ENCODE measurements at regions not wholly inside any gene's neighbourhood (a gene's known extent, or its start where the extent isn't known, plus 50 kb on each side); places are given as distances from the start of the nearest gene placed in this dataset.
"Not testable (repeated sequence)": the region's sequence is repeated elsewhere in the genome, so short reads cannot be mapped to it uniquely, and the experiment has no call there.

DNA sequence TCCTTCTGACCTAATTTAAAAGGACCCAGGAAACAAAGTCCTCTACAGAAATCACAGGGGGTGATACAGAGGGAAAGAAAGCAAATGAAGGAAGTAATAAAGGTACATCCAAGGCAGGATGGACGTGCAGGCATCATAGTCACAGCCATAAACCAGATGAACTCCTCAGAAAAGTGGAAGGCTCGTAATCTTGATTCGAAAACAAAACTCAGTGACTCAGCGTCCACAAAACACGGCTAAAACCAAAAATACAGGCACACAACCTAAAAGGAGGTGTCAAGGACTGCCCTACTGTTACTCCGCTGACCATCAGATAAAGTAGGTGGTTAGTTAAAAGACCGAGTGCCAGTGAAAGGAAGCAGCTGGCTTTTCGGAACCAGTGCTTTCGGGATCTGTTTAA, 81.5 kb downstream of the TRIM69 start:
- DNase-seq, result not testable (repeated sequence)

DNA sequence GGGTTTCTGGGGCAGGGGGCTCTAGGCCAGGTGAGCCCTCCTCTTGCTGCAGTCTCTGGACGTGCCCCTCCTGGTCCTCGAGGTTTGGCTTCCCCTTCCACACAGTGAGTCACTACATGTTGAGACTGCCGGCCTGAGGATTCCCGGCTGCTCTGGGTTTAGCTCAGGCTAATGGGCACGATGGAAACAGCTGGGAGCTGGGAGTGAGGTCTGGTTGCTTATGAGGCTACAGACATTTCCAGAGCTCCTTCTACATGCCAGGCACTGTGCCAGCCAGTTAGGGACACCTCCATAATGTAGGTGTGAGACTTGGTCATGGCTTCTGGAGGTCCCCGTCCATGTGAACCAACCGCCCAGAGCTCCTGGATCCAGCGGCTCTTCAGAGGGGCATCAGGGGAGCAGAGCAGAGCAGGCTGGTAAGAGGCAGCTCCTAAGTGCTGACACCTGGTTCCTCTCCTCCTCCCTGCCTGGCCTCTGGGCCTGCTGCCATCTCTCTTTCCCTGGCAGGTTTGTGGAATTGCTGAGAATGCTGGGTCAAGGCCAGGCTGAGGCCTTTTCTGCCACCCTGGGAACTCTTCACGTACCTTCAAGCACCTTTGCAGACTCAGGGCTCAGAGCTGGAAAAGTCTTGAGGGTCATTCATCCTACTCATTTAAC, 83.1 kb downstream of the TRIM69 start:
- DNase-seq, result peak; percentile 17

DNA sequence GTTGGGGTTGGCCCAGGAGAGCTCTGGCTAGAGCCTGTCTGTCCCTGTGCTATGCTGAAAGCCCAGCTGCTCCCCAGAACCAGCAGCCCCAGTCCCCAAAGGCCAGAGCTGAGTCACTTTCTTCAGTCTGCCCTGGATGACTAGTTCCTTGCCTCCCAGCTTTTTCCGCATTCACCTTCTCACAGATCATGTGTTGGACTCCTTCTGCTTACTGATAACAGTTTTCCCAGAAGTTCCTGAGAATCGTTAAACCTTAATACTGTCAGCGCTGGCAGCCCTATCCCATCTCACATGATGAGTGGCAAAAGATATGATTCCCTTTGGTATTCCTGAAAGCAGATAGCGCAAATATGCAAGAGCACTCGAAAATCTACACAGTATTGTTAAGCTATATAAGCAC, 84.2 kb downstream of the TRIM69 start:
- DNase-seq, result not testable (repeated sequence)

DNA sequence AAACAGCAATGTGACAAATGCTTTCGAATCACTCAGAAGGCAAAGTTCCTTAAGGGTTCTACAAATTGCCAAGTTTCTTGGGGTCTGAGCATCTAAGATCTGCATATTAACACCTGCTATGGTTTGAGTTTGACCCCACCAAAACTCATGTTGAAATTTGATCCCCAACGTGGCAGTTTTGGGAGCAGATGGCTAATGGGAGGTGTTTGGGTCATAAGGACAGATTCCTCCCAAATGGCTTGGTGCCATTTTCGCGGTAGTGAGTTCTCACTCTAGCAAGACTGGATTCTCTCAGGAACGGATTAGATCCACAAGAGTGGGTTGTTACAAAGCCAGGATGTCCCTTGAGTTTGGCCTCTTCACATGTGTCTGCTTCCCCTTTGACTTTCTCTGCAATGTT, 84.6 kb downstream of the TRIM69 start:
- DNase-seq, result not testable (repeated sequence)

DNA sequence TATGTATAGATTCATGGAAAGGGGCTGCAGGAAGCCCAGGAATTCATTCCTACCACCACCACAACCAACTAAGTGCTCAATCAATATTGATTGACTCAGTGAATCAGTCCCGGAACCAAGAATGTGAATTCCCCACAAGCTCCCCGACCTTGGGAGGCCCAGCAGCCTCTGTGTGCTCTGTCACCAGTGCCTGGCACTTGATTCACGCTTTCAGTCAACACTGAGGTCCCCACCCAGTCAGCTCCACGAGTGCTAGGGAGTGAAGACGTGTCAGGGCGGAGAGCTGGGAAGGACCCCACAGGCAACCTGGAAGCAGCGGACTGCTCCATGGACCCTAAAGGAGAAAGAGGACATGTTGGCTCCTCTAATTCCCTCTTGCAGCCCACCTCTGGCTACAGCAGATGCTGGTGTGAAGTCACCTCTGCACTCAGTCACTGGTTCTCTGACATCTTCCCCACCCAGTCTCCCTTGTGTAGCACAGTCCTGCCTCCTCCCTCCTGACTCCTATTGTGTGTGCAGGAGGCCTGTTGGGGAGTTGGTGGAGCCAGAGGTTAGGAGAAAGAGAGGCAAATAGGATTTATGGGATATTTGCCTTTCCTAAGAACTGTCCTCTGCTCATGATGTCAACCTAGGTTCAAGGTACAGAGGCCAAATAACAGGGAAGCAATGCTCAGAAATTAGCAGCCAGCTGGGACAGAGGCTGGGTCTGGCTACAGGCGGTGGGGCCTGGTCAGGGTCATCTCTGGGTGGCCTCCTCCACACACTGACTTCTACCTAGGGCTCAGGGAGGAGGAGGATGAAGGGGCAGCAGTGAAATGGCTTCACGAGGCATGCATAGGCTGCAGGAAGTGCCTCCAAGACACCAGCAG, 88.2 kb downstream of the TRIM69 start:
- DNase-seq, result not testable (repeated sequence)

DNA sequence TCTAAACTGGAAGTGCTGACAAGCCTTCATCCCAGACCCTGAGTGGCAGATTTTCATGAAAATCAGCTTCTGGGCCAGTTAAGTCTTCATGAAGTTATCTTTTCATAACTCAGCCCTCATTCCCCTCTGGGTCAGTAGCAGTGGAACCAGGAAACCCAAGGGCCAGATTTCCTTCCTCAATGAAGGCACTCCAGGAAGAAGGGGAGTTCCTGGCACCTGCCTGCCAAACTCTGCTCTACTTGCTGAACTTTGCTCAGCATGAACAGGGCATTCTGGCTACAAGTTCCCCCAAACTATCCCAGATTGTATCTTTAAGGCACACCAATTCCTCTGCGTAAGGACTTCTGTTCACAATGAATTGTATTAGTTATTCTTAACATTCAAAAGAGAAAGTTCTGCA, 90.3 kb downstream of the TRIM69 start:
- DNase-seq, result not testable (repeated sequence)

DNA sequence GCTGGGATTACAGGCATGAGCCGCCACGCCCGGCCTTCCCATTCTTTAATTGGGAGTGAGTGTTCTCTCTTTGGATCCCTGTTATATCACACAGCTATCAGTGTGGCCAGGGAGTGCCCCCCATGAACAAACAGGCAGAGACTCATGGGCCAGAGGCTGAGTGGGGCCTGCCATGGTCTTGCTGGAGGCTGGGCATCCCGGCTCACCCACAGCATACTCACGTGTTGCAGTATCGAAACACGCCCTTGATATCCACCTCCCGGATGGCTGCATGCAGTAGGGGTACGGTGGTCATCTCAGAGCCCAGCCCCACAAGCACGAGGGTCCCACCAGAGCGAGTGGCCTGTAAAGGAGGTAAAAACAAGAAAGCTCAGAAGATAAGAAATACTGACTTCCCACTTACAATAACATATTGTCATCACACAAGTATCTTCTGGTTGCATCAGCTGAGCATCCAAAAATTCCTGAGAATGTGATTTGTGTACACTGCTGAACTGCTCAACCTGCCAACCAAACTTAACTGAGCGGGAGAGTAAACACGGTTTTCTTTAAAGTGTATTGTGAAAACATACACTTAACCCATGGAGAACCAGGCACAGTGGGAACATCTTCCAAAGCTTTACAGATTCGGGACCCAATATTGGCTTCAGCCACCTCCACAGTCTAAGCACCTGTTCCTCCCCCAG, 92.0 kb downstream of the TRIM69 start:
- DNase-seq, result not testable (repeated sequence)

DNA sequence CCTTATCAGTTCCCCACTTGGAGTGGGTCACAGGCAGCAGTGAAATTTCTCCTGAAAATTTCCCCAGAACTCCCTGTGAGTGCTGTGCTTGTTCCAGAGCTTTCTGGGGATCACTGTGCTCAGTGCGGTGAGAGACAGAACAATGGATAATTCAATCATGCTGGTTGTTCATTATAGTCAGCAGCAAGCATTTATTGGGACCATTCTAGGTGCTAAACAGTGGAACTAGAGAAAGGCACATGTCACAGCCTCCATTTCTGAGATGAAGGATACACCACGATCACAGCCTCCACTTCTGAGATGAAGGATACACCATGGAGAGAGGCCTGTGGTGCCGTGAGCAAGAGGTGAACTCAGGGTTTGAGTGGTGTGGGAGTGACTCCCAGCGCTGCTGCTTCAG, 92.8 kb downstream of the TRIM69 start:
- not testable (repeated sequence) for DNase-seq

DNA sequence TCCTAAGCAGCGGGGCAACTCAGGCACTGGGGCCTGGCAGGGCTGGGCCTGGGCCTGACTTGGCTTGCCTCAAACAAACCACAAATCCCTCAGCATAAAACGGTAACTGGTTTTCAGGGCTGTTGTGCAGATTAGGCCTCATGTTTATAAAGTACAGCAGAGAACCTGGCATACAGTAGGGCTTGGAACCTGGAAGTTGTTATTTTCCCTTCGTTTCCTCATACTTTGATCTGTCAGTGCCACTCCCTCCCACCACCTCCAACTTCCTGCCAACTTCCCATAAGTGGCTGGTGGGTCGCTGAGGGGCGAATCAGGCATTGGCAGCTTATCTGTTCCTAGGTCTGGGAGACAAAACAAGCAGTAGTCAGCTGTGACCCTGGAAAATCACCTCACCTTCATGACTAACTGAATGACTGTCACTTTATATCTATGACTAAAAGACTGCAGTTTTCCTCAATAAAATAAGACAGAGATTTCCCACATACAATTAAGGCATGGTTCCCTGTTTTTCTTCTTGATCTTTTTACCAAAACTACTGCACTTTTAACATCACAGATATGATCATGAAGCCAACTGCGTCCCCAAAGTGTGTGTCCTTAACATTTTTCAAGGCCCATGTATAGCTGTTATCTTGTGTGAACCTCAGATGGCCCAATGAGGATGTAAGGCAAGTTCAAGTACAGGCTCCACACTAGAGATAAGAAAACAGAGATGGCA, 94.5 kb downstream of the TRIM69 start:
- DNase-seq, result not testable (repeated sequence)

DNA sequence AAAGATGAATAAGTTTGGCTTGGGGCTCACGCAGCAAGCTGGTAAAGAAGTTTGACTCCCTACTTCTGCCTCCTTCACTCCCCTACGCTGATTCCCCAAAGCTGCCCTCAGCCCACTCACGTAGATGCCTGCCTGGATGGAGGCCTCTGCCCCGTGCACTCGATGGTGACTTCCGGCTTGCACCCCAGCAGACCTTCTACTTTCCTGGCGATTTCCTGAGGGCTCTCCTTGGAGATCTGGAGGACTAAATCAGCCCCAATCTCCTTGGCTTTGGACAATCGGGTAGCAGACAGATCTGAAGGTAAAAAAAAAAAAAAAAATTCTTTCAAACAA, 95.0 kb downstream of the TRIM69 start:
- DNase-seq, result not testable (repeated sequence)

DNA sequence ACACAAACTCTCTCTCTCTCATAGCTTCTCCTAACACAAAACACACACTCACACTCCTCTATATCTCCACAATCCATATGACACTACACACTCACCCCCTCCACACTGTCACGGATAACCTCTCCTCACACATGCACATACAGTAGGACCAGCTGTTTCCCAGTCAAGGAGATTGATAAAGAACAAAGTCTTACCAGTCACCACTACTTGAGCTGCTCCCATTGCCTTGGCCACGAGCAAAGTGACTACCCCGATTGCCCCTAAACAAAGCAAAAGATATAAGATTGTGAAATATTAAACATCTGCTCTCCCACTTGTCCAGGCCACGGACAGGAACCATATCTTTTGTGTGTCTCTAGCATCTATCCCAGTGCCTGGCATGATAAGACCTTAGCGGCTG, 95.8 kb downstream of the TRIM69 start:
- DNase-seq, result not testable (repeated sequence)

DNA sequence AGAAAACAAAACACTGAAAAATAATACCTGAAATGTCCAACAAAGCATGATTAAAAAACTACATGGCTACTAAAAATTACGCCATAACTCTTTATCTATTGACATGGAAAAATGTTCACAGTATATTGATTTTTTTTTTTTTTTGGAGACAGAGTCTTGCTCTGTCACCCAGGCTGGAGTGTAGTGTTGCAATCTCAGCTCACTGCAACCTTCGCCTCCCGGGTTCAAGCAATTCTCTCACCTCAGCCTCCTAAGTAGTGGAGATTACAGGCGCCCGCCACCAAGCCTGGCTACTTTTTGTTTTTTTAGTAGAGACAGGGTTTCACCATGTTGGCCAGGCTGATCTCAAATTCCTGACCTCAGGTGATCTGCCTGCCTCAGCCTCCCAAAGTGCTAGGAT, 96.8 kb downstream of the TRIM69 start:
- DNase-seq, result not testable (repeated sequence)

DNA sequence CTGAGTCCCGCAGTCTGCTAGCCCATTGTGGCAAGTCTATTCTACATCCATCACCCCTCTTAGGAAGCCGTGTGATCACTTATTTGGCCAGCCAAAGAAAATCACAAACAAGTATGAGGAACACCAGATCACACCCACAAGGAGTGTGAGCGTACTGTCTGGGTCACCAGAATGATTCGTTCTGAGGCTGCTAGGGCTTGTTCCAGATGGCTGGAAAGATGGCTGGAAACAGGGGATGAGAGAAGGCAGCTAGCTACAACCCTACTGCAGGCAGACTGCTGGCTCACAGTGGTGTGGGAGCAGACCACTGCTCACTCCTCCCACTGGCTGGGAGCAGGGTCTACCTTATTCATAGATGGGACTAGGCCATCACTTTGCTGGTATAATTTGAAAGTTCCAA, 97.4 kb downstream of the TRIM69 start:
- not testable (repeated sequence) for DNase-seq

DNA sequence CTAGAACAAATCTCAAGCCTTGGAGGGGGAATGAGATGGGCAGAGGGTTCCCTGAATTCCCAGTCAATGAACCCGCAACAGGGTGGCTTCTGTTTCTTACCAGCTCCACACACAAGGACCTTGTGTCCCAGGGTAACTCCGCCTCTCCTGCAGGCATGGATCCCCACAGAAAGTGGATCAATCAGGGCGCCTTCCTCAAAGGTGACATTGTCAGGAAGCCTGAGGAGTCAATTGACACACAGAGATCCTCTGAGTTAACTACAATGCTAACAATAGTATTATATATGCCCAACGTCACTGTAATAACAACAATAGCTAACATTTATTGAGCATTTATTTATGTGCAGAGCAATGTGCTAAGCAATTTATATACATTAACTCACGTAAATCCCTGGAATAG, 98.8 kb downstream of the TRIM69 start:
- DNase-seq, result not testable (repeated sequence)

DNA sequence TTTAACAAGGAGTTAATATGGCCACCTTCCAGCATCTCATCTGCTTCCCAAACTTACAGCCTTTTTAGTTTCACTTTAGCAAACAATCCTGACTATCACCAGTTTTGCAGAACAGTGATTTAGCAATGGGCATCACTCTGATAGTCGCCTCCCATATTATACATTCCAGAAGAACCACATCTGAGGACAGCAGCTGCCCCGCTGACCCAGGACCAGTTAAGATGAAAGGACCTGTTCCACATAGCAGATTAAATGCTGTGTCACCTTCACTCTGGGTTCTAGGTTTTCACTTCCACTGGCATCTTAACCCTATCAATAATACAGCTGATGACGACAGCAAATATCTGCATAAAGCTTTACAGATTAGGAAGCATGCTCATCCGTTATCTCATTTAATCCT, 99.8 kb downstream of the TRIM69 start:
- no peak for DNase-seq

DNA sequence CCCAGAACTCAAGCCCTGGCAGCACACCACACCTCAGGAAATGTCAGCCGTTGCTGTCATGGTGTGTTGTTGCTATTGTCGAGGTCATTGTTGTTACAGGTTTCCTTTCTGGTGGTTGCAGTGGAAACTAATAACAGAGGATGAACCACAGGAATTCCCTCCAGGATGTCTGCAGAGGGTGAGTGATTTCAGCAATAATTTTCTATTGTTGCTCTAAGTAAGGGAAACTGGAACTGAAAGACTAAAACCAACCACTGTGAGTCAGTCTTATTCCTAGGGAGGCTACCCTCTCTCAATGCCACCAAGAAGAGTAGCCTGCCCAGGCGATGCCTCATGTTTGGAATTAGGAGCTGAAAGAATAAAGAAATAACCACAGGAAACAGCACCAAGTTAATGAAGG, 102.6 kb downstream of the TRIM69 start:
- DNase-seq, result not testable (repeated sequence)

DNA sequence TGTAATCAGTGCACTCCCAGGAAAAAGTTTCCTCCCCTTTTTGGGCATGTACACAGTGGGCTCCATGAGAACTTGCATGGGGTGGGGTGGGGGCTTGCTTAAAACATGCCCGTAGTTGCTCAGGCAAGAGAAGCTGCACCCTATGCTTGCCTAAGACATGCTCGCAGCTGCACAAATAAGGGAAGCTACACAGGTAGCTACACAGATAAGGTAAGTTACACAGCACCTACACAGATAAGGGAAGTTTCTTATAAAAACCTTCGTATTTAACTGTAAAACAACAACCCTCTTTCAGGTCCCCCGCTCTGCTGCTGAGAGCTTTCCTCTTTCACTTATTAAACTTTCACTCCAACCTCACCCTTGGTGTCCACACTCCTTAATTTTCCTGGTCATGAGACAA, 105.4 kb downstream of the TRIM69 start:
- DNase-seq, result not testable (repeated sequence)

DNA sequence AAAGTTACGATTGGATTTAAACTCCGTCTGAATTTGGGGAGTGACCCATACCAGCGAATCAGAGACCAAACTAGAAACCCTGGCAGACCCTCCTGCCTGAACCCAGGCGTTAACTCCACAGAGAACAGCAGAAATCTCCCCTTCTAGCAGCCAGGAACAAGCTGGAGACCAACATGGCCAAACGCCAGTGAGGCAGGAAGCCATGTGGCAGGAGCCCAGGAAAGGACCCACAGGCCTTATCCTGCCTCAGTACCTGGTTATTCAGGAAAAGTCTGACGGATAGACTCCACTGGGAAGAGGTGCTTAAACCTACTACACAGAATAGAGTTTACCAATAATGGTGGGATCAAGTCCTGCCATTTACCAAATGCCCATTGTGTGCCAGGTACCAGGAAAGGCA, 106.6 kb downstream of the TRIM69 start:
- not testable (repeated sequence) for DNase-seq

DNA sequence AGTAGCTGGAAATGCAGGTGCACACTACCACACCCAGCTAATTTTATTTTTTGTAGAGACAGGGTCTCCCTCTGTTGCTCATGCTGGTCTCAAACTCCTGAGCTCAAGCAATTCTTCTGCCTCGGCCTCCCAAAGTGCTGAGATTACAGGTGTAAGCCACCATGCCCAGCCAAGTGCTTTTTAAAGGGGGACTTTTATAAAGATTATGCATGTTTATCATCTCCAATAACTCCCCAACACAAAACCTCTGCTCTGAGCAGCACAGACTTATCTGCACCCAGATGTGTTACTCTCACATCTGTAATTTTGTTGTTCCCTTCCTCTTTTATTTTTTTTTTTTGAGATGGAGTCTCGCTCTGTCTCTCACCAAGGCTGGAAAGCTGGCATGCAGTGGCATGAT, 108.6 kb downstream of the TRIM69 start:
- DNase-seq, result not testable (repeated sequence)

DNA sequence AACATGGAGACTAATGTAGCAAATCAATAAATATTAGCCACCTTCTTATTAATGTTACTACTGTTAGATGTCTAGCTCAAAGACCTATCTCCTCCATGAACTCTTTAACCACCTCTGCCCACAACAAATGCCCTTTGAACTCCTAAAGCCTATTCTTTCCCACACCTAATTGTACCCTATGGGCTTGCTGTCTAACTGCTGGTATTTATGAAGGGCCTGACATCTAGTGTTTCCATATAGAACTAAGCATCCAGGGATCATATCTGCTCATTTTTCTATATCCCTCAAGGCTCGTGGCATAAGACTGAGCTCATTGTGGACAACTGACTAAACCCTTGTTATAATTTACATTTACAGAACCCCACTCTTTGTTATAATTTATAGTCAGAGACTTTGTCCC, 109.8 kb downstream of the TRIM69 start:
- DNase-seq, result not testable (repeated sequence)

DNA sequence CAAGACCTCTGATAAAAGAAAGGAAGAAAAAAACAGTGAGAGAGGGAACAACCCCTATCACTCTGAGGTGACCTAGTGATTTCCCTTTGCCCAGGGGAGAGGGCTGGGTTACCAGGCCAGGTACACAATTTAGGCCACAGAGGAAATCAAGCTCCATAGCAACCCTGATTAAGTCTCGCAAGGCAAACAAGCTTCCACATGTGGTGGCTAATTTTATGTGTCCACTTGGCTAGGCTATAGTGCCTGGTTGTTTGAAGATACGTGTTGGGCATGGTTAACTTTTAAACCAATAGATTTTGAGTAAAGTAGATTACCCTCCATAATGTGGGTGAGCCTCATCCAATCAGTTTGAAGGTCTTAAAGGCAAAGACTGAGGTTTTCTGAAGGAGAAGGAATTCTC, 108.9 kb upstream of the TERB2 start:
- DNase-seq, result not testable (repeated sequence)

DNA sequence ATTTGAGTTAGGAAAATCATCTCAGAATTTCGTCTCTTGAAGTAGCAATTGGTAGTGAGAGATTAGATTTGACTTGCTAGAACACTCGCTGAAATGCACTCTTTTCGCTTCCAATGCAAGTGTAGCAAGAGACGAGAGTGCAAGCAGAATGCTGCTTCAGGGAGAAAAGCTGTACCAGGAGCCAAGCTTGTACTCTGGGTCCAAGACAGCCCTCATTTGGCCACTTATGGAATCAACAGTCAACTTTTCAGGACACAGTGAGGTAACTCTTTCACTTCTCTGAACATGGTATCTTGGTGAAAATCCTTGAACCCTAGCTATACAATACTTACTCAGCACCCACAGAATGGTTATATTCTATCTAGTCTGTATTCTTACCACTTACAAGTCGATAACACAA, 107.6 kb upstream of the TERB2 start:
- DNase-seq, result not testable (repeated sequence)
